ENCODE measurements at regions not wholly inside any gene's neighbourhood (a gene's known extent, or its start where the extent isn't known, plus 50 kb on each side); places are given as distances from the start of the nearest gene placed in this dataset.

DNA sequence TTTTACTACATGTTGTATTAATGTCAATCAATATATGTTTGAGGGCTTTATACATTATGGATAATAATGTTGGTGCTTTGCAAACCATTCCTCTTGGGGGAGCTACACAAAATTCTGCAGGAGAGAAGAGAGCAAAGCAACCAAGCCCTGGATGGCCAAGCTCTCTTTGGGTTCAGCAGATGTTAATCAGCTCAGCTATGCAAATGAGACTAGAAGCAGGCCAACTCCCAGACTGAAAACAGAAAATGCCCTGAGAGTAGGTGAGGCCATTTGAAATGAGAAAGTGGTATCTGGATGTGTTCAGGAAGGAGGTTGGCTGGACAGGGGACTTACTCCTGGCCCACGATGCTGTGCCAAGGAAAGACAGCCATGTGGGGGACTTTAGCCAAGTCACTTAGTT is 387.0 kb downstream of the BCOR start:
- no peak for DNase-seq (ENCODE audit: extremely low read depth, low read depth)

DNA sequence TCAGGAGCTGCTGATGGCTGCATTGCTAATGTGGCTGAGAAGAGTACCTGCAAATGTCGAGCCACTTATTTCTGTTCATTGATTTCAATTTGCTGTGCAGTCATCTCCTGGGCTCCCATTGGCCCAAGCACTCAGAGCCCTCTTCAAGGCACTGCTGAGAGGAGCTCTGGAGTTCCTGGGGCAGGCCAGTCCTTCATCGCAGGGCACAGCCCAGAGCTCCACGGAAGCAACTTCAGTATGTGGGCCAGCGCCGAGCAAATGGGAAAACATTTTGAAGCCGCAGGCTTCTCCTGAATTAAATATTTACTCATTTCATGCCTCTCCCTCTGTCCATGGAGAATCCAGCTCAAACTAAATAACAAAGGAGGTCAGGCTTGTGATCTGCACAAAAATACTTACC is 383.3 kb downstream of the BCOR start:
- no peak for DNase-seq (ENCODE audit: extremely low read depth, low read depth)

DNA sequence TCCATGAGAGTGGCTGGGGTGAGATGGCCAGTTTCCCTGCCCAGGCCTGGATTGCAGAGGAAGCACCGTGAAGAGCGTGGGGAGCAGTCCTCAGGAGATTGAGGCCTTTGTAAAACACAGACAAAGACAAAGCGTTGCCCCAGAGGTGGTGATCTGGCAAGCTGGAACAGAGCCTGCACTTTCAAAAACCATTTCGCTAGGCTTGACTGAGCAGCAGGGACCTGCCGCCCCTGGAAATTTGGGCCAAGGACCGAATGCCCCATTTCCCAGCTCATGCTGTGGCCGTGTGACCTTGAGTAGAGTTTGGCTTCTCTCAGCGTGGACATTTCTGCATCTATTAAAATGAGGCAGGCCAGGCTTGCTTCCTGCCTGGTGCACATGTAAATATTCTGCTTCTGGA is 381.4 kb downstream of the BCOR start:
- no peak for DNase-seq (ENCODE audit: extremely low read depth, low read depth)

DNA sequence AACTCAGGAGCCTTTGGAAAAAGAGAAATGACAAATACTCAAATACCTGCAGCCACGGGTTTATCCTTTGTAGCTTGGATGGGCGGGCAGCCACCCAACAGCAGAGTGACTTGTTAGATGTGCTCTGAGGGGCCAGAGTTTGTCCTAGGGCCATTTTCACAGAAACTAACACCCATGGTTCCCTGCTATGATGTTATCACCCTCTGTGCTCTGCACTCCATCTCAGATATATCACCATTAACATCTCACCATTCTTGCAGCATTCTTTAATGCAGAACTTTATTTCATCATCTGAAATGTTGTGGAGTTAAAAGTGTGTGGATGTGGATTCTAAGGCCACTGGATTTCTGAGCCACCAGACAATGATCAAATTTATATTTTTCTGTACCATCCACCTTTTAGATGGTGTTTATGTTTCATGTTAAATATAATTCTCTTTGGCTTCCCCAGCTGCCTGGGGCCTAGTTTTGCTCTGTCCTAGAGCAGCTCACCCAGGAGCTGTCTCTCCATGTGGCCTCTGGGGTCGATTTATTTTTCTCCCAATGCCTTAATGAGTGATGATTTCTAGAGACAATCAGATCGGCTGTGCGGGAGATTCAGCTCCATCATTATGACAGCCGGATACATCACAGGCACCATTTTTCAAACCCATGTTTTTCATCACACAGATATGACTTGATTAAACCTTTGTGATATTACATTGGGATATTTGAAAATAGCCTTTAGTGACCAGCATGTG is 380.8 kb downstream of the BCOR start:
- no peak for DNase-seq (ENCODE audit: extremely low read depth, low read depth)

DNA sequence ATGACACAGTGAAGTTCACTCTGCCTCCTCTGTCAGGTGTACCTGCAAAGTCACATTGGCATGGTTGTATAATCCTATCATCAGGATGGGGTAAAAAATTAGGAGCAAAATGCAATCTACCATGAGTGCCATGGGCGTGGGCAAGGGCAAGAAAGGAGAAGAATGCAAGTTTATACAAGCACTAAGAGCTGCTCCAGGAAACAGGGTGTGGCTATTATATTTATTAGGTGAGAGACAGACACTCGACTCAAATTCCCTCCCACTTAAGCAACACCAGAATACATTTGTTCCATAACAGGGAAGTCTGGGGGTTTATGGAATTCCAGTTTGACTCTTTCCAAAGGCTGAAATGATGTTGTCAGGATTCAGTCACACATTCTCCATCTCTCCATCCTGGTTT is 378.8 kb downstream of the BCOR start:
- no peak for DNase-seq (ENCODE audit: extremely low read depth, low read depth)

DNA sequence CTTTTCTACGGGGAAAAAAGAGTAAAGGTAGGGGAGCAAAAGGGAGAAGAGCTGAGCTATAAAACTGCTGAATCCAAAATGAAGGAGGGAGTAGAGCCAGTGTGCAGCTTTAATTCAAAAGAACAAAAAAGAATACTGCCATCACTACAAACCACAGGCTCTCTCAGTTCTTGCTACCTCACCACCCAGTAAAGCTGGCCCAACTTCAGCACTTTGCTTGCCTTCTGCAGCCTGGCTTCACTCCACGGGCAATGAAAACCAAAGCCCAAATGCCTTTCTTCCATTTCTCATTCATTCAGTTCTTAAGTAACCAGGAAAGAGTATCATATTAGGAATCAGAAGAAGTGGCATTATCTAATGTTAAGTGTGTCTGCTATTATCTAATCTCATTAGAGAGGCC is 376.8 kb downstream of the BCOR start:
- no peak for DNase-seq (ENCODE audit: extremely low read depth, low read depth)

DNA sequence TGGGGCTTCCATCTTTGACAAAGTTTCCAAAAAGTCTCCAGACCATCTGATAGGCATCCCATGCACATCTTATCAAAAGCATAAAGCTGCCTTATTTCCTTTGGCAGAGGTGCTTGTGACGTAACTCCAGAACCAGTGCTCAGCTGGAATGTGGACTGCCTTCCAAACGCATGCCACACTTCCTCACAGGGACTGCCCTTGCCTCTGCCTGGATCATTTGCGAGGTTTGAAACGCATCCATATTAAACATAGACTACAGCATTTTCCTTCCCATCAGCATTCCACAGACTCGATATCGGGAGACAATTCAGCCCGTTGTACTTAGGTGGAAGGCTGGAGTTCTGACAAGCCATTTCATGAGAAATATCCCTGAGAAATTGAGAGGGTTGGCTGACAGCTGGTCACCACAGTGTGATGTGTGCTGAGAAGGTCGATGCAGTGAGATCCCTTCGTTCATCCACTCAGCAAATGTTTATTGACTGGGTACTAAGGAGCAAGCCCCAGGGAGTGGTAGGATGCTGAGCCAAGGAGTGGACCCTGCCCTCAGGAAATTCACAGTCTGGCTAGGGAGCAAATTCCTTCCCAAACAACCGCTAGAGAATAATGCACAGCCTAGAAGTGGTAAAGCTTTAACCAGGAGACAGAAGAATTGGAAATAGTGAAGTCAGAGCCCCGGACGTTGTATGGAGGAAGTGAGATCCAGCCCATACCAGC is 376.0 kb downstream of the BCOR start:
- no peak for DNase-seq (ENCODE audit: extremely low read depth, low read depth)

DNA sequence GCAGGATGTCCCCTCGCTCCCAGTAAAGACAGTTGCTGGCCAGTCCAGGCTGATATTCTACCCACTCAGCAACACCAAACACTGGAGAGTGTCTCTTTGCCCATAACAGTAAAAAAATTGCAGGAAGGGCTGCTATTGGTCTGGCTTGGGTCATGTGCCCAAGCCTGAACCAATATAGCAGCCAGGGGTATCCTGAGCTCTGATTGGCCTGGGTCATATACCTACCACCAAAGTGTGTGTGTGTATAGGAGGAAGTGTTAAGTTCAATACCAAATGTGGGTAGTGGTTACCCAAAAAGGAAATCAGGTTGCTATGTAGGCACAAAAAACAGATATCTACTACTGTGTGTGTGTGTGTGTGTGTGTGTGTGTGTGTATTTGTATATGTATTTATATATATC is 373.2 kb downstream of the BCOR start:
- DNase-seq (ENCODE audit: extremely low read depth, low read depth) = no peak

DNA sequence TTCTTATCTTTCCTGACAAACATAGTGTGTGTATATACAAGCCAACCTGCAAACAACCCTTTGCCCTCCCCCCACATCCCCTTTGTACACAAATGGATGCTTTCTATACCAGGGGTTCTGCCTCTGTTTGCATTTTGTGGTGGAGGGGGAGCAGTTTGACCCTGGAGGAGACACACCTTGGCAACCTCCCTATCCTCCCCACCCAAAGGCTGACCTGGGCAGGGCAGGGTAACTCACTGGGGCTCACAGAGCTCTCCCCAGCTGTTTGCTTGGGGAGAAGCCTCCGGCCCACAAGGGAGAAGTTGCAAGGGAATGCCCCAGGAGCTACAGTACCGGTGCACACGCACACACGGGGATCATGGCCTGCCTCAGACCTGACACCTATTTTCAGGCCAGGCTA is 372.6 kb downstream of the BCOR start:
- no peak for DNase-seq (ENCODE audit: extremely low read depth, low read depth)

DNA sequence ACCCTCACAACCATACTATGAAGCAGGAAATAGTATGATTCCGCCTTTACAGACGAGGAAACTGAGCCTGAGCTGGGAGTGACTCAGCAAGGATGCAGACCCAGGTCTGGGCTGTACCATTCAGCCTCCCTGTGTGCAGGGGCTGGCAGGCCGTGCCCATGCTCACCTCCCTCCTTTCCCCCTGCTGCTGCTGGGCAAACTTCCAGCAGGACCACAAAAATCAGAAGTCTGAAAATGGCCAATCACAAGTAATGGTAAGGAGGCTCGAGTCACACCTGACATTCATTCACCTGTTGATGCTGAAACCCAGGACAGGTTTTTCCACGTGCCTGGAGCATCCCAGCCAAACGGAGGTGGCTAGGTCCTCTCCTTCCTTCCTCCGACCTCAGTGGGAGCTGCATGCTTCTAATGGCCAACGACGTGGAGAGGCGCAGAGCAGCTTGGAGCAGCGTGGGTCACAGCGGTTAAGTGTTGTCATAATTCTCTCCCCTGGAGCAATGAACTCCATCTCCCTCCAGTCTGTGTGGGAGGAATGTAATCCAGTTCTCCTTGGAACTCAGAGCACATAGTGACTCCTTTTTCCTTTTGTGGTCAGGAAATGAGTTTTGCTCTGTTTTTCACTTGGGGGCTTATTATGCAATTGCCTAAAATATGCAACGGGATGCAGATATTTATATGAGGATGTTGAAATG is 371.7 kb downstream of the BCOR start:
- DNase-seq (ENCODE audit: extremely low read depth, low read depth) = no peak

DNA sequence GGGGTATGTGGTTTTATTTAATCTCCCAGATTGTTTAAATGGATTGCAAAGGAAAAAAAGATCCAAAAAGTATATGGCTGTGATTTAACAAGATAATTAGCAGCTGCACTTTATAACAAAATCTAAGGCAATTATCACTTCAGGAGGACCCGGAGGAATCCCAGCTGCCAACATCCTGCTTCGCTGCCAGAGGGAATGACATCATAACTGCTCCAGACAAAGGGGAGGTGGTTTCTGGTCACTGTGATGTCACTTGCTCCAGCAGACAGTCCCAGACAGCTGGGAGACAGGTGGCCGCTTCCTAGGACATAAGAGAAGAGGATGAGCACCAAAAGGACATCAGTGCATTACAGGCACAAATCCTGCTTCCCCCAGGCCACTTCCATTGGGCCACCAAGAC is 371.0 kb downstream of the BCOR start:
- DNase-seq (ENCODE audit: extremely low read depth, low read depth) = no peak

DNA sequence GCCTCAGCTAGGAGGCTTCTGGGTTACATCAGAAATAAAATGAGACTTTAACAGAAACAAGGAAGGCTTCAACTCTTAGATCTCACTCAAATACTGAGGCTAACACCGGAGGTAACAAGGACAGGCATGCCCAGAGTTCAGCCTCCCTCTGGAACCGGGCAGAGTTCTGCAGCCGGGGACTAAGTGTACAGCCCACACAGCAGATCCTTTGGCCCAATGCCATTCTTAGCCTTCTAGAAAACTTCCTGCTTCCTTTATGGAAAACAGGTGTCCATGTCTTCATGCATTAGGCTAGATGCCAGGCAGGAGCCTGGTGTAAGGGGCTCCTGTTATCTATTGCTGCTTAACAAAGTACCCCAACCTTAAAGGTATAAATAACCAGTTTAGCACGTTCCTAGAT is 369.7 kb downstream of the BCOR start:
- no peak for DNase-seq (ENCODE audit: extremely low read depth, low read depth)

DNA sequence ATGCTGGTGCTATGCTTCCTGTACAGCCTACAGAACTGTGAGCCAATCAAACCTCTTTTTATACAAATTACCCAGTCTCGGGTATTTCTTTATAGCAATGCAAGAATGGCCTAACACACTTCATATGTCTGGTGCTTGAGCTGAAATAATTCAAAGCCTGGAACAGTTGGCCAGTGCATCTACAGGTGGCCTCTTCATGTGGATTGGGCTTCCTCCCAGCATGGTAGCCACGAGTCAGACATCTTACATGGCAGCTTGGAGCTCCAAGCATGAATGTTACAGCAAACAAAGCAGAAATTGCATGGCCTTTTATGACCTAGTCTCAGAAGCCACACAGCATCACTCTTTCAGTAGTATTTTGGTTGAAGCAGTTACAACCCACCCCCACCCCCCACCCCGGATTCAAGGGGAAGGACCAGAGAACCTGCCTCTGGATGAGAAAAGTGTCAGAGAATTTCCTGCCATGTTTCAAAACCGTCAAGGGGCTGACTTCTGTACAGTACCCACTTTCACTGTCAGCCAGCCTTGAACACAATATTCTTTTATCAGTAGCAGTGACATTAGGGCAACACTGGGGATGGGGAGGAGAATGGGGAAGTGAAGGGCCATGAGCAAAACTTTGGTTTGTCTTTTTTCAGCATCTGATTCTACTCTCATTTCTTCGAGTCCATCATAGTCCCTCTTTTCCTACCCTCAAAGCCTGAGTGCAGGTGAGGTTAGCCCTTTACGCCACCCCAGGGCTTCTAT is 368.7 kb downstream of the BCOR start:
- DNase-seq (ENCODE audit: extremely low read depth, low read depth) = no peak

DNA sequence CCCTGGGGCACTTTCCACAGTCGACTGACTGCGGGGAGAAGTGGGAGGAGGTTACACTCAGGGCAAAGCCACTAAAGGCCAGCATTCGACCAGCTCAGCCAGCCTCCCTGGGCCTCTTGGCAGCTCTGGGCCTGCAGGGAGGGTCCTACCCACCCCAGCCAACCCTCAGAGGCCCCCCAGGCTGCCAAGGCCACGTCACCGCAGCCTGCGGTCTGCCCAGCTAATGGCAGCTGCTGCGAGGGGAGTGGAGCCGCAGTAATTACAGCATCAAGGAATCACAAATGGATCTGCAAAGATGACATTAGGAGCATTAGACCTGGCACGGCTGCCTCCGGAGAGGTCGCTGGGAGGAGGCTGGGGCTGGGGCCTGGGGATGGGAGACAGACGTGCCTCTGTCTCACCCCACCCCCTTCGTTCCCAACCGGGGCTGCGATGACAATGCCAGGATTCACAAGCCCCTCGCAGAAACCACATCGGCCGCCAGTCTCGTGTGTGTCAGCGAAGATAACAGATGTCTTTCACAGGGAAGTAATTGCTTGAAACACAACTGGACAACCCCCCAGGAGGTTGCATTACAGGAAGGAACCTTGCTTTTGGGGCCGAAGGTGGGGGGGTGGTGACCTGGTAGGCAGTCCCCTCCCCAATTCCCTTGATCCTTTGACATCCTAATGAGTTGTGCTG is 367.6 kb downstream of the BCOR start:
- no peak for DNase-seq (ENCODE audit: extremely low read depth, low read depth)

DNA sequence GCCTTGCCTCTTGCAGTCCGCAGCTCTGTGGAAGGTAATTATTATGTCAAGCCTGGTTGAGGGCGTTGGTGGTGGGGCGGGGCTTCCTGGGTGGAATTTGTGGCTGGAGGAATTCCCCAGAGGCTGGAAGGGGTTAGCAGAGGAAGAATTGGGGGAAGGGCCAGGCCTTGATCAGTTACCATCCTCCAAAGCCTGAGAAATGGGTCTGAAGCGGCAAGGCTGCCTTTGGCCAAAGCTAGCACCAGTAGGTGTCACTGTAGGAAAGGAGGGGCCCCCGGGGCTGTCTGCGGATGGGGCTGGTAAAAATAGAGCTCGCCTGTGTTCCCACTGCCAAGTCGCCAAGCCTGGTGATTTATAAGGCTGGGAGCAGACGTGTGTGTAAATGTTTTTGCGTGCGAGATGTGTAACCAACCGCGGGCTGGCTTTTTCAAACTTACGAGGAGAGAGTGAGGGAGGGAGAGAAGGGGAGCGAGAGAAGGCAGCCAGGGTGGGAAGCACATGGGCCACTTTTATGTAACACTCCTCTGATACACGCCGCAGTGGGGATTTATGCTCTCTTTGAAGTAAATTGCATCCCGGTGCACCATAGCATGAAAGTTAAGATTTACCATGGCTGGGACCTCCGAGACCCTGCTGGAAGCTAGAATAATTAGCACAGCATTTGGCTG is 367.0 kb downstream of the BCOR start:
- peak; percentile 33 for DNase-seq (ENCODE audit: extremely low read depth, low read depth)

DNA sequence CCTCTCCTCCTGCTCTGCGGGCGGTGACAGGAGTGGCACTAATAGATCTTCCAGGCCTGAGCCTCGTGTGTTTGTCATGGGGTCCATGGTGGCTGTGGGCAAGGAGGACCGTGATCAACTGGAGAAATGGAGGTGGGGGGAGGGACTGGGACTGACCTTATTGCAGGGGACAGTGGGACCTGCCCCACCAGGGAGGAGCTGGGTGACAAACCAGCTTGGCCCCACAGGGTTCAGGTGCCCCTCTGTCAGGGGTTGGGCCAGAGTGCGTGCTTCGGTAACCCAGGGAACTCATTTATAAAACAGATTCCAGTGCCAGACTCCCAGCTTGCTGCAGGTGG is 366.5 kb downstream of the BCOR start:
- no peak for DNase-seq (ENCODE audit: extremely low read depth, low read depth)

DNA sequence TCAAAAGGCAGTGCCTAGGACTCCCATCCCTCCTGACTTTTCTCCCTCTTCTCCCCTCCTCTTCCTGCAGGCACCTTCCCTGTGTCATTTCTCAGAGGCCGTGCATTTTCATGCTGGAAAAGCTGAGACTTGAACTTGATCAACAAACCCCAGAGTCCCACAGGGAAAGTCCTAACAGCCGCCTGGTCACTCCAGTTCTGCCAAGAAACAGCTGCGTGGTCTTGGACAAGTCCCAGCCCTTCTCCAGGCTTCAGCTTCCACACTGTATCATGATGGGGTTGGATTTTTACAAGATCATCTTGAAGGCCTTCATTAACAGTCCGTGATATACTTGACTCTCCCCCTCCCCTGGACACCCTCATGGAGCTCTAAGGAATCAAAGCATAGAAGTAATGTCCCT is 366.0 kb downstream of the BCOR start:
- no peak for DNase-seq (ENCODE audit: extremely low read depth, low read depth)

DNA sequence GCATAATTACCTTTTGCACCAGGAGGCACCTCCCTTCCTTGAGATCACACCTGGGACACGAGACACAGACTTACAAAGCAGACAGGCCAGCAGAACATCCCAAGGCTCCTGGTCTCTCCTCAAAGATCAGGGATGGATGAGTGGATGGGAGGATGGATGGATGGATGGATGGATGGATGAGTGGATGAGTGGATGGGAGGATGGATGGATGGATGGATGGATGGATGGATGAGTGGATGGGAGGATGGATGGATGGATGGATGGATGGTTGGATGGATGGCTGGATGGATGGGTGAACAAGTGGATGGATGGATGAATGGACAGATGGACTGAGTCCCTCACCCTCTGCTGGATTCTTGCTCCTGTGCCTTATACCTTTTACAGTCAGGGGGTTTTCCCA is 364.0 kb downstream of the BCOR start:
- DNase-seq (ENCODE audit: extremely low read depth, low read depth) = no peak

DNA sequence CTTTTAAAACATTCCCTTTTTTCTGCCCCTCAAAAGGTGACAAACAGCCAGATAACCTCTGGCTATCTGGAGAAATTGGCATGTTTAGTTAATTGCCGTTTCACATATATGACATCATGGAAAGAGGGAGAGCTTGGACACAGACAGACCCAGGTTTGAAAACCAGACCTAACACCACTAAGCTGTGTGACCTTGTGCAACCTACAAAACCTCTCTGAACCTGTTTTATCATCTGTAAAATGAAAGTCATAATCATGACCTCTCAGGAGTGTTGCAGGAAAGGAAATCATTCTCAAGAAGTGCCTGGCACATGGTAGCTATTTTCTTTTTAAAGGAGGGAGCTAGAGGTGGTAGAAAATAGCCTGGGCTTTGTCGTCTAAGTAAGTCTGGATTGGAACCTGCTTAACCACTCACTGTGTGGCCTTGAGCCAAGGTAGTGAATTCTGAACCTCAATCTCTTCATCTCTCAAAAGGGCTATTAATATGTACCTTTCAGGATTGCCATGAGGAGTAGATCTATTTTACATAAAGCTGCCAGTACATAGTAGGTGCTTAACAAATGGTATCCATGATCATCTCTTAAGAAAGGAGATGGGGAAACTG is 363.5 kb downstream of the BCOR start:
- no peak for DNase-seq (ENCODE audit: extremely low read depth, low read depth)

Measured in NCI-H460 (cell line).